B cell (primary cell): ENCODE measurements at regions not wholly inside any gene's neighbourhood (a gene's known extent, or its start where the extent isn't known, plus 50 kb on each side); places are given as distances from the start of the nearest gene placed in this dataset.
"Not testable (repeated sequence)": the region's sequence is repeated elsewhere in the genome, so short reads cannot be mapped to it uniquely, and the experiment has no call there.

Source experiments
- ATAC-seq: fragments of 200-7000 bp; cut with Tn5 transposase; one replicate; pipeline ENCODE4 v1.10.0; 2021; ENCODE audit warnings: low read depth, mild to moderate bottlenecking, moderate number of reproducible peaks, moderate library complexity
- CTCF ChIA-PET: fragments of 350-600 bp; sonication (Branson Sonifier 250); formaldehyde crosslinking; loops from one replicate; lab custom pipeline; 2021; ENCODE audit warnings: antibody characterized with exemption, inconsistent platforms; lab: Charles Lee
- POLR2A ChIA-PET: fragments of 350-600 bp; sonication (Branson Sonifier 250); formaldehyde crosslinking; loops from one replicate; lab custom pipeline; 2021; ENCODE audit warnings: antibody characterized with exemption; lab: Charles Lee
- DNase-seq: peaks from one replicate; pipeline ENCODE4 v3.0.0; 2013
- H2AFZ ChIP-seq: 2 replicates; pipeline ENCODE4 v1.6.1; 2012; ENCODE audit warnings: mild to moderate bottlenecking, low read depth, low read length; ENCODE audit not compliant: insufficient read depth, poor library complexity, severe bottlenecking
- H3K27ac ChIP-seq, 2 donors: 1 replicate in 1 of 2; 2 replicates in 1 of 2; pipeline ENCODE4 v1.5.1; 2012 to 2013; ENCODE audit warnings: low read length in 2 of 2, mild to moderate bottlenecking in 2 of 2, moderate library complexity in 1 of 2
- H3K27me3 ChIP-seq, 4 experiments: fragments of 200-600 bp in 1 of 4; sonication (generic) in 1 of 4; replicated peaks in 1 of 4; 1 replicate in 2 of 4; 2 replicates in 2 of 4; pipeline versions ENCODE4 v1.6.1 to v1.7.0; 2013 to 2016; ENCODE audit warnings: low read length in 3 of 4, mild to moderate bottlenecking in 2 of 4, mixed read lengths in 1 of 4, moderate library complexity in 1 of 4; ENCODE audit not compliant: insufficient read depth in 4 of 4, control insufficient read depth in 3 of 4; ENCODE audit errors: control extremely low read depth in 1 of 4
- H3K36me3 ChIP-seq, 2 experiments: replicated peaks in 1 of 2; 1 replicate in 1 of 2; 2 replicates in 1 of 2; pipeline versions ENCODE4 v1.6.1 to v1.7.1; 2013; ENCODE audit warnings: low read length in 1 of 2; ENCODE audit not compliant: insufficient read depth in 2 of 2, control insufficient read depth in 1 of 2; ENCODE audit errors: control extremely low read depth in 1 of 2, extremely low read depth in 1 of 2
- H3K4me1 ChIP-seq, 2 donors: fragments of 200-600 bp in 1 of 2; sonication (generic) in 1 of 2; 1 replicate in 1 of 2; 2 replicates in 1 of 2; pipeline versions ENCODE4 v1.5.1 to v1.6.1; 2013 to 2017; ENCODE audit warnings: low read length in 2 of 2; ENCODE audit not compliant: control insufficient read depth in 2 of 2, insufficient read depth in 2 of 2
- H3K4me2 ChIP-seq: replicated peaks from 2 replicates; pipeline ENCODE3; 2012; ENCODE audit warnings: mild to moderate bottlenecking, low read depth, low read length; ENCODE audit not compliant: poor library complexity, severe bottlenecking
- H3K4me3 ChIP-seq, 5 experiments: fragments of 200-600 bp in 1 of 5; sonication (generic) in 1 of 5; 1 replicate in 3 of 5; 2 replicates in 2 of 5; pipeline versions ENCODE4 v1.5.1 to v1.7.0; 2011 to 2016; ENCODE audit warnings: low read length in 4 of 5, mild to moderate bottlenecking in 4 of 5, low read depth in 2 of 5, control low read depth in 1 of 5, moderate library complexity in 1 of 5; ENCODE audit not compliant: insufficient read depth in 1 of 5; ENCODE audit errors: control extremely low read depth in 1 of 5, extremely low read depth in 1 of 5
- H3K79me2 ChIP-seq: fragments of 200-600 bp; sonication (generic); one replicate; pipeline ENCODE4 v1.6.0; 2016; ENCODE audit warnings: low read length; ENCODE audit not compliant: control insufficient read depth, insufficient read depth
- H3K9ac ChIP-seq: fragments of 200-600 bp; sonication (generic); 2 replicates; pipeline ENCODE4 v1.6.1; 2017; ENCODE audit warnings: mild to moderate bottlenecking, low read length, moderate library complexity
- H3K9me3 ChIP-seq, 3 donors: one replicate each; pipeline versions ENCODE4 v1.6.1 to v1.7.1; 2013; ENCODE audit warnings: low read length in 2 of 3; ENCODE audit not compliant: control insufficient read depth in 2 of 3, insufficient read depth in 1 of 3; ENCODE audit errors: control extremely low read depth in 1 of 3
- H4K20me1 ChIP-seq: 2 replicates; pipeline ENCODE4 v1.6.0; 2012; ENCODE audit warnings: mild to moderate bottlenecking, low read length; ENCODE audit not compliant: insufficient read depth, control insufficient read depth, poor library complexity, severe bottlenecking
- H3K27ac Mint-ChIP-seq: one replicate; pipeline ENCODE4 v1.8.0; 2021; ENCODE audit warnings: mixed read lengths
- H3K27me3 Mint-ChIP-seq: one replicate; pipeline ENCODE4 v1.8.0; 2021; ENCODE audit warnings: mixed read lengths
- H3K4me1 Mint-ChIP-seq: one replicate; pipeline ENCODE4 v1.8.0; 2021; ENCODE audit warnings: mixed read lengths
- H3K4me3 Mint-ChIP-seq: one replicate; pipeline ENCODE4 v1.8.0; 2021; ENCODE audit warnings: mixed read lengths
- H3K9me3 Mint-ChIP-seq: one replicate; pipeline ENCODE4 v1.8.0; 2022; ENCODE audit warnings: mixed read lengths; ENCODE audit not compliant: insufficient read depth
- WGBS: methylation state at CpG from one replicate; pipeline ENCODE4 v1.1.5; 2013; ENCODE audit warnings: missing lambda C conversion rate; ENCODE audit not compliant: insufficient coverage; 5-methylcytosine and 5-hydroxymethylcytosine counted together
- intact Hi-C: fragments of 100-400 bp; cut with micrococcal nuclease; formaldehyde crosslinking; loops from one replicate; pipeline ENCODE4 v1.10.0; 2022

DNA sequence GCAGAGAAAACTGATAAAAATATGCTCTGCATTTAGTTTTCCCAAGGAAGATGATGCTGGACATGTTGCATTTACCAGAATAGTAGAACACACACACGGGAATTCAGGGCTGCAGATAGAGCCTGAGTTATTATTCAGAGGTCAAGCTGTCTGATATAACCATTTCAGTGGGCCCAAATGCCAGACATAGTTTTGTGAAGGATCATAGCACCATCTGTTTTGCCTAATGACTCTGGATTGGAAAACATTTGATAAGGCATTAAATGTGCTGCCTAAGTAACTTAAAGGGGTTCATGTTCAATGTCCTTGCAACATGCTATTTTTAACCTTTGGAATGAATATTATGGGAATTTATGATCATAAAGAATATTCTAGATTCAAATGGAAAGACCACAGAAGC, 666.2 kb downstream of the PRIM2 start:
- ATAC-seq, intact Hi-C loops, H3K4me3 ChIP-seq, H3K27me3 Mint-ChIP-seq, POLR2A ChIA-PET, H4K20me1 ChIP-seq, CTCF ChIA-PET, H3K27ac Mint-ChIP-seq, H3K4me3 Mint-ChIP-seq, H3K9me3 Mint-ChIP-seq, H2AFZ ChIP-seq, H3K4me2 ChIP-seq, H3K9ac ChIP-seq, H3K9me3 ChIP-seq, H3K27me3 ChIP-seq, DNase-seq, H3K36me3 ChIP-seq, H3K4me1 ChIP-seq, H3K27ac ChIP-seq, H3K4me1 Mint-ChIP-seq, H3K79me2 ChIP-seq: not testable (repeated sequence)
- no CpG with 5 or more reads among the region's 1 CpG for WGBS

GRCh38 chr6:57984575-57984974, 667.1 kb downstream of the PRIM2 start:
- ATAC-seq, H3K27me3 ChIP-seq, CTCF ChIA-PET, H3K36me3 ChIP-seq, H3K9ac ChIP-seq, H3K9me3 Mint-ChIP-seq, POLR2A ChIA-PET, H3K9me3 ChIP-seq, H3K4me2 ChIP-seq, H3K4me1 ChIP-seq, H3K4me1 Mint-ChIP-seq, H3K27ac Mint-ChIP-seq, H2AFZ ChIP-seq, H3K27me3 Mint-ChIP-seq, H3K27ac ChIP-seq, intact Hi-C loops, H4K20me1 ChIP-seq, H3K79me2 ChIP-seq, DNase-seq, H3K4me3 ChIP-seq, H3K4me3 Mint-ChIP-seq: not testable (repeated sequence)
- WGBS, result no CpG with 5 or more reads among the region's 3 CpGs

DNA sequence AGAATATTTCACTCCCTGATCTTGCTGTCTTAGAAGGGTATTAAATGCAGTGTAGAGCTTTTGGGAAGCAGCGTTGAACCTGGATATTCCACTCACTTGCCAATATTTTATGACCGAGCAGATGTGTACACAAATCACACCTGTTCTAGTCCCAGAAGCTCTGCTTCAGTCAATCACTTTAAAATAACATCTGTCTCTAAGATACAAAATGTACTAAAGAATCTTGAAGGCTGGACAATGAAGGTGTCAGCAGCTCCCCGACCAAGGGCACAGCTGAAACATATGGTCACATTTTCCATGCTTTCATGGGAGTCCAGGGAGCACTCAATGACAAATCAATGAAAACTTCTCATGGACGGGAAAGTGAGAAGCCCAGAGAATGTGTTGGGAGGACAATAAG, 668.3 kb downstream of the PRIM2 start:
- CTCF ChIA-PET, DNase-seq, H3K9ac ChIP-seq, H4K20me1 ChIP-seq, H3K36me3 ChIP-seq, H3K79me2 ChIP-seq, H3K27me3 Mint-ChIP-seq, POLR2A ChIA-PET, intact Hi-C loops, H3K9me3 Mint-ChIP-seq, H3K4me3 ChIP-seq, H3K27ac Mint-ChIP-seq, H3K4me2 ChIP-seq, H3K27me3 ChIP-seq, H2AFZ ChIP-seq, H3K4me3 Mint-ChIP-seq, H3K27ac ChIP-seq, H3K9me3 ChIP-seq, H3K4me1 ChIP-seq, ATAC-seq, H3K4me1 Mint-ChIP-seq: not testable (repeated sequence)
- WGBS, result 82% methylated on average over 1 of the region's 4 CpGs

DNA sequence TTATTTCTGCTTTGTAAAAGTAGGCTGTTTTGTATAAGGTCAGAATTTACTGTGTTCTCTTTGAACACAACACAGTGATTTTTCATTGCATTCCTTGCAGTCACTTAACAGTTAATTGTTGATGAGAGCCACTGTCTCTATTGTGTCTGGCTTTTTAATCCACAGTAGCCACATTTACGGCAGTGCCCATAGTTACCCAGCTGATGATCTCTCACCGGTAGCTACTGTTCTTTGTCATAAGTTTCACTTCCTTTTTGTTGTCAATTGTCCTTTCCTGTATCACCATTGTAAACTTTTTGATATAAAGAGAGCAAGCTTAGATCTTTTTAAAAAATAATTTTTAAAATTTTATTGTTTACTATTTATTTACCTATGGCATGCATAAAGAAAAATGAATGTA, 669.2 kb downstream of the PRIM2 start:
- CTCF ChIA-PET, result interaction anchor here (0.6 kb wide), 1 partner anchor 25 kb away, joined by 4 read pairs; no protein-coding TSS in a partner anchor
- H3K79me2 ChIP-seq, H3K4me1 Mint-ChIP-seq, H4K20me1 ChIP-seq, H3K27ac Mint-ChIP-seq, H3K4me1 ChIP-seq, H3K9ac ChIP-seq, H3K36me3 ChIP-seq, H3K9me3 Mint-ChIP-seq, H3K27me3 ChIP-seq, H3K27ac ChIP-seq, POLR2A ChIA-PET, intact Hi-C loops, H3K4me3 ChIP-seq, H3K9me3 ChIP-seq, H3K27me3 Mint-ChIP-seq, H3K4me2 ChIP-seq, H2AFZ ChIP-seq, H3K4me3 Mint-ChIP-seq: not testable (repeated sequence)
- peak; percentile 43 for ATAC-seq
- WGBS, result 0% methylated on average over 2 of the region's 2 CpGs
- DNase-seq, result peak; percentile 26
